Sigmoid colon (tissue), 4 donors: ENCODE measurements at regions not wholly inside any gene's neighbourhood (a gene's known extent, or its start where the extent isn't known, plus 50 kb on each side); places are given as distances from the start of the nearest gene placed in this dataset.

Experiments used
- EP300 ChIP-seq, 4 donors: sonication (generic); formaldehyde crosslinking; IDR thresholded peaks; one replicate each; pipeline ENCODE4 v1.6.1; 2017; ENCODE audit warnings: antibody characterized with exemption in 4 of 4
- POLR2A ChIP-seq, 2 donors: fragments of 450-650 bp; IDR thresholded peaks; one replicate each; pipeline ENCODE4 v1.6.1; 2016; ENCODE audit warnings: antibody characterized with exemption in 2 of 2, mild to moderate bottlenecking in 2 of 2, moderate library complexity in 2 of 2
- TF ChIP-seq, protein P1 (sequence below), 4 experiments: fragments of 450-650 bp in 3 of 4; fragments of 200-600 bp in 1 of 4; IDR thresholded peaks; one replicate each; pipeline ENCODE4 v1.5.1; 2016 to 2019; ENCODE audit warnings: antibody characterized with exemption in 4 of 4, mild to moderate bottlenecking in 3 of 4, moderate library complexity in 2 of 4

DNA sequence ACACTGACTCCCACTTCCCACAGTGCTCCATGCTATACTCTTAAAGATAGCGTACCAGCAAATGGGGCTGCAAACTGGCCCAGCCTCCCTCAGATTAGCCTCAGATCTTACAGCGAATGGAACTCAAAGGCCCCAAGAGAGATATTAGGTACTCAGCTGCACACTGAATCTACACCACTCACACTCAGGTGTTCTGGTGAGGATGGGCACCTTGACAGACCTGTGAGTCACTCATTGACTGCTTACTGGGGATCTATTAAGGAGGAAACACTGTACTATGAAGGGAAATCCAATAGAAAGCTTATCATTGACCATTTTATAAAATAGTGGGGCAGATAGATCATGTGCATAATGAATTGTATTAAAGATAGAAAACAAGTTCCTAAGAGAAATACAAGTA lies 164.3 kb upstream of the ATP1B1 start:
- TF ChIP-seq, protein P1, sequence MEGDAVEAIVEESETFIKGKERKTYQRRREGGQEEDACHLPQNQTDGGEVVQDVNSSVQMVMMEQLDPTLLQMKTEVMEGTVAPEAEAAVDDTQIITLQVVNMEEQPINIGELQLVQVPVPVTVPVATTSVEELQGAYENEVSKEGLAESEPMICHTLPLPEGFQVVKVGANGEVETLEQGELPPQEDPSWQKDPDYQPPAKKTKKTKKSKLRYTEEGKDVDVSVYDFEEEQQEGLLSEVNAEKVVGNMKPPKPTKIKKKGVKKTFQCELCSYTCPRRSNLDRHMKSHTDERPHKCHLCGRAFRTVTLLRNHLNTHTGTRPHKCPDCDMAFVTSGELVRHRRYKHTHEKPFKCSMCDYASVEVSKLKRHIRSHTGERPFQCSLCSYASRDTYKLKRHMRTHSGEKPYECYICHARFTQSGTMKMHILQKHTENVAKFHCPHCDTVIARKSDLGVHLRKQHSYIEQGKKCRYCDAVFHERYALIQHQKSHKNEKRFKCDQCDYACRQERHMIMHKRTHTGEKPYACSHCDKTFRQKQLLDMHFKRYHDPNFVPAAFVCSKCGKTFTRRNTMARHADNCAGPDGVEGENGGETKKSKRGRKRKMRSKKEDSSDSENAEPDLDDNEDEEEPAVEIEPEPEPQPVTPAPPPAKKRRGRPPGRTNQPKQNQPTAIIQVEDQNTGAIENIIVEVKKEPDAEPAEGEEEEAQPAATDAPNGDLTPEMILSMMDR (IDR thresholded peaks at IDR 0.05), result no peak
- no peak for TF ChIP-seq EP300 (IDR thresholded peaks at IDR 0.05)
- no peak for TF ChIP-seq POLR2A (IDR thresholded peaks at IDR 0.05)
